H1 (cell line): ENCODE measurements at regions not wholly inside any gene's neighbourhood (a gene's known extent, or its start where the extent isn't known, plus 50 kb on each side); places are given as distances from the start of the nearest gene placed in this dataset.

Source experiments
- CBX5 ChIP-seq: fragments of 300-800, 300-1000 bp; sonication (generic); IDR thresholded peaks from 2 replicates; pipeline ENCODE4 v1.7.1; 2016; ENCODE audit warnings: antibody characterized with exemption, low read length, low read depth
- CREB1 ChIP-seq: IDR thresholded peaks from 2 replicates; pipeline ENCODE4 v1.6.1; 2012; ENCODE audit warnings: inconsistent platforms
- HDAC2 ChIP-seq, 2 experiments: fragments of 300-600 bp in 1 of 2; sonication (generic) in 1 of 2; IDR thresholded peaks; 2 replicates each; pipeline ENCODE4 v1.6.1; 2011 to 2012; ENCODE audit warnings: low read depth in 2 of 2, low read length in 2 of 2, mild to moderate bottlenecking in 2 of 2, moderate library complexity in 2 of 2, borderline replicate concordance in 1 of 2, inconsistent platforms in 1 of 2
- SUZ12 ChIP-seq: fragments of 200-600 bp; sonication (generic); IDR thresholded peaks from 2 replicates; pipeline ENCODE4 v1.6.1; 2012; ENCODE audit warnings: mild to moderate bottlenecking, inconsistent platforms, low read length, moderate library complexity, mixed read lengths

GRCh38 chr1:228870041-228870713 lies 134.9 kb downstream of the RHOU start (continued):
- TF ChIP-seq HDAC2 (IDR thresholded peaks at IDR 0.05; ENCODE audit: borderline replicate concordance in 1 of 2, low read depth in 2 of 2, low read length in 2 of 2): no peak
- no peak for TF ChIP-seq SUZ12
- no peak for TF ChIP-seq CBX5
- TF ChIP-seq CREB1: no peak
- TF ChIP-seq, all 59 proteins: peak for 0
